Tibial nerve (tissue), 4 donors: ENCODE measurements at regions not wholly inside any gene's neighbourhood (a gene's known extent, or its start where the extent isn't known, plus 50 kb on each side); places are given as distances from the start of the nearest gene placed in this dataset.

Experiments used
- DNase-seq, 2 donors: peaks; one replicate each; pipeline ENCODE4 v3.0.0-alpha.2; 2019; ENCODE audit warnings: low spot score in 2 of 2
- H3K27ac ChIP-seq, 4 donors: fragments of 200-600 bp; sonication (generic) in 3 of 4; one replicate each; pipeline ENCODE4 v1.5.1; 2017 to 2019; ENCODE audit warnings: mild to moderate bottlenecking in 1 of 4
- H3K27me3 ChIP-seq, 2 donors: fragments of 200-600 bp; sonication (generic) in 1 of 2; one replicate each; pipeline versions ENCODE4 v1.5.1 to v1.6.0; 2017 to 2019
- H3K36me3 ChIP-seq, 3 donors: fragments of 200-600 bp; sonication (generic); one replicate each; pipeline ENCODE4 v1.5.1; 2018 to 2019
- H3K4me1 ChIP-seq, 4 donors: fragments of 200-600 bp; sonication (generic) in 3 of 4; one replicate each; pipeline ENCODE4 v1.5.1; 2017 to 2019
- H3K4me3 ChIP-seq, 4 donors: fragments of 200-600 bp; sonication (generic) in 3 of 4; one replicate each; pipeline ENCODE4 v1.5.1; 2017 to 2019; ENCODE audit warnings: mild to moderate bottlenecking in 1 of 4, moderate library complexity in 1 of 4
- H3K9me3 ChIP-seq, 4 donors: fragments of 200-600 bp; sonication (generic) in 3 of 4; one replicate each; pipeline ENCODE4 v1.5.1; 2017 to 2019
- EP300 ChIP-seq, 2 donors: sonication (generic); formaldehyde crosslinking; IDR thresholded peaks; one replicate each; pipeline ENCODE4 v1.6.1; 2017; ENCODE audit warnings: antibody characterized with exemption in 2 of 2, mild to moderate bottlenecking in 1 of 2
- POLR2A ChIP-seq, 2 donors: fragments of 450-650 bp; IDR thresholded peaks; one replicate each; pipeline ENCODE4 v1.6.1; 2017; ENCODE audit warnings: antibody characterized with exemption in 2 of 2, mild to moderate bottlenecking in 2 of 2, moderate library complexity in 2 of 2
- WGBS, 2 donors: methylation state at CpG; one replicate each; pipeline ENCODE4 v1.1.5; 2018; 5-methylcytosine and 5-hydroxymethylcytosine counted together
- TF ChIP-seq, protein P1 (sequence below), 5 experiments: fragments of 200-600 bp in 3 of 5; fragments of 450-650 bp in 2 of 5; sonication (generic) in 3 of 5; IDR thresholded peaks; one replicate each; pipeline ENCODE4 v1.5.1; 2016 to 2019; ENCODE audit warnings: antibody characterized with exemption in 5 of 5, mild to moderate bottlenecking in 3 of 5, moderate library complexity in 2 of 5

DNA sequence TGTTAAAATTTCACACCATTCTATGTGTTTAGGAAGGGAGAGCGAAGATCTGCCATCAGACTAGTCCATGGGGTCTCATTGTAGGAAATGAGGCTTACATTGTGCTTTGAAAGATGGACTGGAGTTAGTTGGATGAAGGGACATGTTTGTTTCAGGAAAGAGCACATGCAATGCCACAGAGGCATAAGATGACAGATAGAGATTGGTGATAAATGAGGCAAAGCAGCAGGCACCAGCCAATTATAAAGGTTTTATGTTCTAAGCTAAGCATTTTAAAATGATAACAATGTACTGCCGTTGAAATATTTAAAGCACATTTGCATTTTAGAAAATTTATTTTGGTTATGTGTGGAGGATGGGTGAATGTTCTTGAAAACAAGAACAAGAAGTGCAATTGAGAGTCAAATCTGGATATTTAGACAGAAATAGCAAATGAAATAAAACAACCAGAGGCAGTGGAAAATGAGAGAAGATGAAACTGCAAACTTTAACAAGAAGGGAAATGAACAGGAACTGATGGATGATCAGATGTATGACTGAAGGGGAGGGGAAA, 957.2 kb downstream of the FSTL5 start:
- H3K9me3 ChIP-seq: no peaks in the 10 kb centered on the region
- no peak overlapping the region for H3K27ac ChIP-seq
- no peaks in the 10 kb centered on the region for H3K36me3 ChIP-seq
- no peak overlapping the region for H3K4me3 ChIP-seq
- 68 to 70% methylated on average over 2 of the region's 2 CpGs for WGBS, 2 donors
- H3K27me3 ChIP-seq: no peaks in the 10 kb centered on the region
- TF ChIP-seq, protein P1, sequence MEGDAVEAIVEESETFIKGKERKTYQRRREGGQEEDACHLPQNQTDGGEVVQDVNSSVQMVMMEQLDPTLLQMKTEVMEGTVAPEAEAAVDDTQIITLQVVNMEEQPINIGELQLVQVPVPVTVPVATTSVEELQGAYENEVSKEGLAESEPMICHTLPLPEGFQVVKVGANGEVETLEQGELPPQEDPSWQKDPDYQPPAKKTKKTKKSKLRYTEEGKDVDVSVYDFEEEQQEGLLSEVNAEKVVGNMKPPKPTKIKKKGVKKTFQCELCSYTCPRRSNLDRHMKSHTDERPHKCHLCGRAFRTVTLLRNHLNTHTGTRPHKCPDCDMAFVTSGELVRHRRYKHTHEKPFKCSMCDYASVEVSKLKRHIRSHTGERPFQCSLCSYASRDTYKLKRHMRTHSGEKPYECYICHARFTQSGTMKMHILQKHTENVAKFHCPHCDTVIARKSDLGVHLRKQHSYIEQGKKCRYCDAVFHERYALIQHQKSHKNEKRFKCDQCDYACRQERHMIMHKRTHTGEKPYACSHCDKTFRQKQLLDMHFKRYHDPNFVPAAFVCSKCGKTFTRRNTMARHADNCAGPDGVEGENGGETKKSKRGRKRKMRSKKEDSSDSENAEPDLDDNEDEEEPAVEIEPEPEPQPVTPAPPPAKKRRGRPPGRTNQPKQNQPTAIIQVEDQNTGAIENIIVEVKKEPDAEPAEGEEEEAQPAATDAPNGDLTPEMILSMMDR (IDR thresholded peaks at IDR 0.05): no peak
- no peak for TF ChIP-seq EP300 (IDR thresholded peaks at IDR 0.05)
- no peak for TF ChIP-seq POLR2A (IDR thresholded peaks at IDR 0.05)
- DNase-seq: no peak
- H3K4me1 ChIP-seq: no peaks in the 10 kb centered on the region

DNA sequence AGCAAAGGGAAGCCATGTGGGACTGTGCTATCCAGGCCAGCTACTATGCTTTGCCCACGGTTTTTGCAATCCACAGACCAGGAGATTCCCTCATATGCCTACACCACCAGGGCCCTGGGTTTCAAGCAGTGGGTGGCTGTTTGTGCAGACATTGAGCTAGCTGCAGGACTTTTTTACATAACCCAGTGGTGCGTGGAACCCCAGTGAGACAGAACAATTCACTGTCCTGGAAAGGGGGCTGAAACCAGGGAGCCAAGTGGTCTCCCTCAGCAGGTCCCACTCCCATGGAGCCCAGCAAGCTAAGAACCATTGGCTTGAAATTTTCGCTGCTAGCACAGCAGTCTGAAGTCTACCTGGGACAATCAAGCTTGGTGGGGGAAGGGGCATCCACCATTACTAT, 959.9 kb downstream of the FSTL5 start:
- H3K9me3 ChIP-seq: no peaks in the 10 kb centered on the region
- no peak overlapping the region for H3K4me3 ChIP-seq
- WGBS, 2 donors: 90% methylated on average over 3 of the region's 3 CpGs
- no peaks in the 10 kb centered on the region for H3K36me3 ChIP-seq
- DNase-seq: no peak
- H3K4me1 ChIP-seq: no peaks in the 10 kb centered on the region
- no peaks in the 10 kb centered on the region for H3K27me3 ChIP-seq
- H3K27ac ChIP-seq: no peak overlapping the region
- TF ChIP-seq POLR2A (IDR thresholded peaks at IDR 0.05) (no peak), EP300 (IDR thresholded peaks at IDR 0.05) (no peak)
- TF ChIP-seq, protein P1 (IDR thresholded peaks at IDR 0.05): no peak

GRCh38 chr4:161197912-161198311, 965.9 kb downstream of the FSTL5 start:
- no peaks in the 10 kb centered on the region for H3K27me3 ChIP-seq
- H3K4me1 ChIP-seq: no peaks in the 10 kb centered on the region
- H3K4me3 ChIP-seq: no peak overlapping the region
- H3K36me3 ChIP-seq: no peaks in the 10 kb centered on the region
- 64 to 65% methylated on average over 2 of the region's 2 CpGs for WGBS, 2 donors
- TF ChIP-seq, protein P1 (IDR thresholded peaks at IDR 0.05): no peak
- no peak for TF ChIP-seq POLR2A (IDR thresholded peaks at IDR 0.05)
- no peak for TF ChIP-seq EP300 (IDR thresholded peaks at IDR 0.05)
- no peak overlapping the region for H3K27ac ChIP-seq
- no peak for DNase-seq
- no peaks in the 10 kb centered on the region for H3K9me3 ChIP-seq

DNA sequence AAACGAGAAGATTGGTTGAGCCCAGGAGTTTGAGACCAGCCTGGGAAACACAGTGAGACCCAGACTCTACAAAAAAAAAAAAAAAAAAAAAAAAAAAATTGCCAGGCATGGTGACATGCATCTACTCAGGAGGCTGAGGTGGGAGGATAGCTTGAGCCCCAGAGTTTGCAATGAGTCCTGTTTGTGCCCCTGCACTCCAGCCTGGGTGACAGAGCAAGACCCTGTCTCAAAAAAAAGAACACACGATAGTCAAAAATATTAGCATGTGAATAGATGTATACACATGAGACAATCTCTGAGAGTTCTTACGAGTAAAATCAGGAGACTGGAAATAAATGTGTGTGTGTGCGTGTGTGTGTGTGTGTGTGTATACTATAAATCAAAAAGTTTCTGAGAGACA, 966.3 kb downstream of the FSTL5 start:
- DNase-seq: no peak
- TF ChIP-seq POLR2A (IDR thresholded peaks at IDR 0.05) (no peak), EP300 (IDR thresholded peaks at IDR 0.05) (no peak)
- TF ChIP-seq, protein P1 (IDR thresholded peaks at IDR 0.05): no peak
- no peaks in the 10 kb centered on the region for H3K36me3 ChIP-seq
- no peak overlapping the region for H3K4me3 ChIP-seq
- H3K9me3 ChIP-seq: no peaks in the 10 kb centered on the region
- no peaks in the 10 kb centered on the region for H3K27me3 ChIP-seq
- WGBS, 2 donors: 71 to 74% methylated on average over 4 of the region's 4 CpGs
- no peaks in the 10 kb centered on the region for H3K4me1 ChIP-seq
- H3K27ac ChIP-seq: no peak overlapping the region

GRCh38 chr4:161189286-161190134, 974.3 kb downstream of the FSTL5 start:
- TF ChIP-seq EP300 (IDR thresholded peaks at IDR 0.05): no peak
- TF ChIP-seq, protein P1 (IDR thresholded peaks at IDR 0.05): no peak
- no peak for TF ChIP-seq POLR2A (IDR thresholded peaks at IDR 0.05)
- DNase-seq: no peak
- Histone ChIP-seq H3K4me3 (no peak overlapping the region), H3K27me3 (no peaks in the 10 kb centered on the region), H3K9me3 (no peaks in the 10 kb centered on the region), H3K36me3 (no peaks in the 10 kb centered on the region), H3K4me1 (no peaks in the 10 kb centered on the region), H3K27ac (no peak overlapping the region)
- WGBS, 2 donors: 67 to 72% methylated on average over 4 of the region's 4 CpGs
